ENCODE measurements at regions not wholly inside any gene's neighbourhood (a gene's known extent, or its start where the extent isn't known, plus 50 kb on each side); places are given as distances from the start of the nearest gene placed in this dataset.

DNA sequence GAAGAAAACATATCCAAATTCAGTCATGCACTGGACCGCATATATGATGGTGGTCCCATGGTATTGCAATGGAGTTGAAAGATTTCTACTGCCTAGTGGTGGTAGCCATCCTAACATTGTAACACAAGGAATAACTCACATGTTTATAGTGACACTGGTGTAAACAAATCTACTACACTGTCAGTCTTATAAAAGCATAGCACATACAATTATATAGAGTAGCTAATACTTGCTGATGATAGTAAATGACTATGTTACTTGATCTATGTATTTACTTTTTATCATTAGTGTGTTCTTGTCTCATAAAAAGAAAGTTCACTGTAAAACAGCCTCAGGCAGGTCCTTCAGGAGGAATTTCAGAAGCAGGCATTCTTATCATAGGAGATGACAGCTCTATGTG is 96.0 kb upstream of the CDIN1 start:
- no peak for TF ChIP-seq POLR2A (IDR thresholded peaks at IDR 0.05)
- TF ChIP-seq, protein P1, sequence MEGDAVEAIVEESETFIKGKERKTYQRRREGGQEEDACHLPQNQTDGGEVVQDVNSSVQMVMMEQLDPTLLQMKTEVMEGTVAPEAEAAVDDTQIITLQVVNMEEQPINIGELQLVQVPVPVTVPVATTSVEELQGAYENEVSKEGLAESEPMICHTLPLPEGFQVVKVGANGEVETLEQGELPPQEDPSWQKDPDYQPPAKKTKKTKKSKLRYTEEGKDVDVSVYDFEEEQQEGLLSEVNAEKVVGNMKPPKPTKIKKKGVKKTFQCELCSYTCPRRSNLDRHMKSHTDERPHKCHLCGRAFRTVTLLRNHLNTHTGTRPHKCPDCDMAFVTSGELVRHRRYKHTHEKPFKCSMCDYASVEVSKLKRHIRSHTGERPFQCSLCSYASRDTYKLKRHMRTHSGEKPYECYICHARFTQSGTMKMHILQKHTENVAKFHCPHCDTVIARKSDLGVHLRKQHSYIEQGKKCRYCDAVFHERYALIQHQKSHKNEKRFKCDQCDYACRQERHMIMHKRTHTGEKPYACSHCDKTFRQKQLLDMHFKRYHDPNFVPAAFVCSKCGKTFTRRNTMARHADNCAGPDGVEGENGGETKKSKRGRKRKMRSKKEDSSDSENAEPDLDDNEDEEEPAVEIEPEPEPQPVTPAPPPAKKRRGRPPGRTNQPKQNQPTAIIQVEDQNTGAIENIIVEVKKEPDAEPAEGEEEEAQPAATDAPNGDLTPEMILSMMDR (IDR thresholded peaks at IDR 0.05): no peak
- no peak for TF ChIP-seq EP300 (IDR thresholded peaks at IDR 0.05)

All from gastroesophageal sphincter (tissue), 3 donors.